ENCODE measurements at regions not wholly inside any gene's neighbourhood (a gene's known extent, or its start where the extent isn't known, plus 50 kb on each side); places are given as distances from the start of the nearest gene placed in this dataset.
A peak's percentile ranks its signal among the peaks of the same experiment; 100 is the strongest.

- no peak overlapping the region; the same call in 1 of the 2 replicates for H3K27ac Mint-ChIP-seq
- Histone ChIP-seq H3K4me3 (no peak overlapping the region), H3K27me3 (ENCODE audit: insufficient read depth) (no peaks in the 10 kb centered on the region), H4K20me1 (replicated peaks; ENCODE audit: insufficient read depth) (no peaks in the 10 kb centered on the region), H3K36me3 (ENCODE audit: insufficient read depth) (no peaks in the 10 kb centered on the region), H3K27ac (ENCODE audit: low read depth) (peak overlapping the region; percentile 18; the same call in 1 of the 2 replicates), H3K4me1 (ENCODE audit: insufficient read depth) (peaks cover 14% of the 10 kb centered on the region; the same call in 1 of the 2 replicates), H3F3A (replicated peaks; ENCODE audit: low read depth) (no peaks in the 10 kb centered on the region), H3K79me2 (replicated peaks; ENCODE audit: insufficient read depth) (no peaks in the 10 kb centered on the region), H2AFZ (no peak overlapping the region), H3K4me2 (no peak overlapping the region), H3K9me2 (ENCODE audit: insufficient read depth) (no peaks in the 10 kb centered on the region; the same call in 1 of the 2 replicates)
- DNase-seq (ENCODE audit: low spot score) (peak; percentile 4), ATAC-seq (peak; percentile 36; the same call in 2 of the 3 replicates)
- TF ChIP-seq CTCF (conservative IDR thresholded peaks at IDR 0.05; ENCODE audit: low read depth in 2 of 2) (no peak), EZH2phosphoT487 (IDR thresholded peaks at IDR 0.05; ENCODE audit: unreplicated experiment) (no peak), STAT1 (IDR thresholded peaks at IDR 0.05; ENCODE audit: unreplicated experiment) (no peak), REST (IDR thresholded peaks at IDR 0.05; ENCODE audit: unreplicated experiment) (no peak), ZNF114 (CRISPR knock-in tag; IDR thresholded peaks at IDR 0.05) (no peak), CREB1 (CRISPR knock-in tag; IDR thresholded peaks at IDR 0.05; ENCODE audit: low read depth) (no peak), ZNF331 (CRISPR knock-in tag; IDR thresholded peaks at IDR 0.05; ENCODE audit: low read depth) (no peak), NANOG (IDR thresholded peaks at IDR 0.05; ENCODE audit: borderline replicate concordance) (no peak), EZH2 (IDR thresholded peaks at IDR 0.05; ENCODE audit: low read depth, unreplicated experiment) (no peak), POLR2AphosphoS5 (IDR thresholded peaks at IDR 0.05; ENCODE audit: low read depth) (no peak), JUNB (IDR thresholded peaks at IDR 0.05; ENCODE audit: unreplicated experiment) (no peak)
- TF ChIP-seq, protein P1, sequence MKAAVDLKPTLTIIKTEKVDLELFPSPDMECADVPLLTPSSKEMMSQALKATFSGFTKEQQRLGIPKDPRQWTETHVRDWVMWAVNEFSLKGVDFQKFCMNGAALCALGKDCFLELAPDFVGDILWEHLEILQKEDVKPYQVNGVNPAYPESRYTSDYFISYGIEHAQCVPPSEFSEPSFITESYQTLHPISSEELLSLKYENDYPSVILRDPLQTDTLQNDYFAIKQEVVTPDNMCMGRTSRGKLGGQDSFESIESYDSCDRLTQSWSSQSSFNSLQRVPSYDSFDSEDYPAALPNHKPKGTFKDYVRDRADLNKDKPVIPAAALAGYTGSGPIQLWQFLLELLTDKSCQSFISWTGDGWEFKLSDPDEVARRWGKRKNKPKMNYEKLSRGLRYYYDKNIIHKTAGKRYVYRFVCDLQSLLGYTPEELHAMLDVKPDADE (IDR thresholded peaks at IDR 0.05): no peak
- TF ChIP-seq, protein P2, sequence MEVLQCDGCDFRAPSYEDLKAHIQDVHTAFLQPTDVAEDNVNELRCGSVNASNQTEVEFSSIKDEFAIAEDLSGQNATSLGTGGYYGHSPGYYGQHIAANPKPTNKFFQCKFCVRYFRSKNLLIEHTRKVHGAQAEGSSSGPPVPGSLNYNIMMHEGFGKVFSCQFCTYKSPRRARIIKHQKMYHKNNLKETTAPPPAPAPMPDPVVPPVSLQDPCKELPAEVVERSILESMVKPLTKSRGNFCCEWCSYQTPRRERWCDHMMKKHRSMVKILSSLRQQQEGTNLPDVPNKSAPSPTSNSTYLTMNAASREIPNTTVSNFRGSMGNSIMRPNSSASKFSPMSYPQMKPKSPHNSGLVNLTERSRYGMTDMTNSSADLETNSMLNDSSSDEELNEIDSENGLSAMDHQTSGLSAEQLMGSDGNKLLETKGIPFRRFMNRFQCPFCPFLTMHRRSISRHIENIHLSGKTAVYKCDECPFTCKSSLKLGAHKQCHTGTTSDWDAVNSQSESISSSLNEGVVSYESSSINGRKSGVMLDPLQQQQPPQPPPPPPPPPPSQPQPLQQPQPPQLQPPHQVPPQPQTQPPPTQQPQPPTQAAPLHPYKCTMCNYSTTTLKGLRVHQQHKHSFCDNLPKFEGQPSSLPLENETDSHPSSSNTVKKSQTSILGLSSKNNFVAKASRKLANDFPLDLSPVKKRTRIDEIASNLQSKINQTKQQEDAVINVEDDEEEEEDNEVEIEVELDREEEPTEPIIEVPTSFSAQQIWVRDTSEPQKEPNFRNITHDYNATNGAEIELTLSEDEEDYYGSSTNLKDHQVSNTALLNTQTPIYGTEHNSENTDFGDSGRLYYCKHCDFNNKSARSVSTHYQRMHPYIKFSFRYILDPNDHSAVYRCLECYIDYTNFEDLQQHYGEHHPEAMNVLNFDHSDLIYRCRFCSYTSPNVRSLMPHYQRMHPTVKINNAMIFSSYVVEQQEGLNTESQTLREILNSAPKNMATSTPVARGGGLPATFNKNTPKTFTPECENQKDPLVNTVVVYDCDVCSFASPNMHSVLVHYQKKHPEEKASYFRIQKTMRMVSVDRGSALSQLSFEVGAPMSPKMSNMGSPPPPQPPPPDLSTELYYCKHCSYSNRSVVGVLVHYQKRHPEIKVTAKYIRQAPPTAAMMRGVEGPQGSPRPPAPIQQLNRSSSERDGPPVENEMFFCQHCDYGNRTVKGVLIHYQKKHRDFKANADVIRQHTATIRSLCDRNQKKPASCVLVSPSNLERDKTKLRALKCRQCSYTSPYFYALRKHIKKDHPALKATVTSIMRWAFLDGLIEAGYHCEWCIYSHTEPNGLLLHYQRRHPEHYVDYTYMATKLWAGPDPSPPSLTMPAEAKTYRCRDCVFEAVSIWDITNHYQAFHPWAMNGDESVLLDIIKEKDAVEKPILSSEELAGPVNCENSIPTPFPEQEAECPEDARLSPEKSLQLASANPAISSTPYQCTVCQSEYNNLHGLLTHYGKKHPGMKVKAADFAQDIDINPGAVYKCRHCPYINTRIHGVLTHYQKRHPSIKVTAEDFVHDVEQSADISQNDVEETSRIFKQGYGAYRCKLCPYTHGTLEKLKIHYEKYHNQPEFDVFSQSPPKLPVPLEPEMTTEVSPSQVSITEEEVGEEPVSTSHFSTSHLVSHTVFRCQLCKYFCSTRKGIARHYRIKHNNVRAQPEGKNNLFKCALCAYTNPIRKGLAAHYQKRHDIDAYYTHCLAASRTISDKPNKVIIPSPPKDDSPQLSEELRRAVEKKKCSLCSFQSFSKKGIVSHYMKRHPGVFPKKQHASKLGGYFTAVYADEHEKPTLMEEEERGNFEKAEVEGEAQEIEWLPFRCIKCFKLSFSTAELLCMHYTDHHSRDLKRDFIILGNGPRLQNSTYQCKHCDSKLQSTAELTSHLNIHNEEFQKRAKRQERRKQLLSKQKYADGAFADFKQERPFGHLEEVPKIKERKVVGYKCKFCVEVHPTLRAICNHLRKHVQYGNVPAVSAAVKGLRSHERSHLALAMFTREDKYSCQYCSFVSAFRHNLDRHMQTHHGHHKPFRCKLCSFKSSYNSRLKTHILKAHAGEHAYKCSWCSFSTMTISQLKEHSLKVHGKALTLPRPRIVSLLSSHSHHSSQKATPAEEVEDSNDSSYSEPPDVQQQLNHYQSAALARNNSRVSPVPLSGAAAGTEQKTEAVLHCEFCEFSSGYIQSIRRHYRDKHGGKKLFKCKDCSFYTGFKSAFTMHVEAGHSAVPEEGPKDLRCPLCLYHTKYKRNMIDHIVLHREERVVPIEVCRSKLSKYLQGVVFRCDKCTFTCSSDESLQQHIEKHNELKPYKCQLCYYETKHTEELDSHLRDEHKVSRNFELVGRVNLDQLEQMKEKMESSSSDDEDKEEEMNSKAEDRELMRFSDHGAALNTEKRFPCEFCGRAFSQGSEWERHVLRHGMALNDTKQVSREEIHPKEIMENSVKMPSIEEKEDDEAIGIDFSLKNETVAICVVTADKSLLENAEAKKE (CRISPR knock-in tag; IDR thresholded peaks at IDR 0.05): no peak
- H3K27me3 Mint-ChIP-seq (ENCODE audit: insufficient read depth, low read depth, poor library complexity): no peaks in the 10 kb centered on the region
- peaks cover 14% of the 10 kb centered on the region; the same call in 2 of the 3 replicates for H3K4me1 Mint-ChIP-seq
- H3K36me3 Mint-ChIP-seq (ENCODE audit: low read depth): no peaks in the 10 kb centered on the region
- no peak overlapping the region for H3K4me3 Mint-ChIP-seq
- peaks cover 2% of the 10 kb centered on the region; the same call in 1 of the 3 replicates for H3K9me3 Mint-ChIP-seq
Measured at GRCh38 chr6:81564470-81565068, 187.9 kb downstream of the TENT5A start.

All from GM23338 (cell line).